ENCODE measurements at regions not wholly inside any gene's neighbourhood (a gene's known extent, or its start where the extent isn't known, plus 50 kb on each side); places are given as distances from the start of the nearest gene placed in this dataset.
A peak's percentile ranks its signal among the peaks of the same experiment; 100 is the strongest.
"Not testable (repeated sequence)": the region's sequence is repeated elsewhere in the genome, so short reads cannot be mapped to it uniquely, and the experiment has no call there.

GRCh38 chr4:141290771-141291170 is 70.1 kb downstream of the ZNF330 start:
- DNase-seq (ENCODE audit: low read depth), result no peak

GRCh38 chr4:141294306-141294705 is 73.6 kb downstream of the ZNF330 start:
- DNase-seq (ENCODE audit: low read depth), result no peak

GRCh38 chr4:141301216-141301615 is 80.5 kb downstream of the ZNF330 start:
- no peak for DNase-seq (ENCODE audit: low read depth)

GRCh38 chr4:141302924-141303323 is 82.2 kb downstream of the ZNF330 start:
- no peak for DNase-seq (ENCODE audit: low read depth)

GRCh38 chr4:141304346-141304745 is 83.7 kb downstream of the ZNF330 start:
- DNase-seq (ENCODE audit: low read depth), result no peak

GRCh38 chr4:141306331-141306730 is 85.6 kb downstream of the ZNF330 start:
- DNase-seq (ENCODE audit: low read depth), result no peak

- peak; percentile 35 for DNase-seq (ENCODE audit: low read depth)
These were observed 86.6 kb downstream of the ZNF330 start for GRCh38 chr4:141307241-141307689.

GRCh38 chr4:141309874-141310273 is 89.2 kb downstream of the ZNF330 start:
- DNase-seq (ENCODE audit: low read depth), result no peak

- DNase-seq (ENCODE audit: low read depth), result no peak
These were observed 90.8 kb downstream of the ZNF330 start for GRCh38 chr4:141311246-141312204.

GRCh38 chr4:141314627-141315026 is 93.9 kb downstream of the ZNF330 start:
- DNase-seq (ENCODE audit: low read depth), result no peak

- no peak for DNase-seq (ENCODE audit: low read depth)
These were observed 108.0 kb downstream of the ZNF330 start for GRCh38 chr4:141328560-141329173.

GRCh38 chr4:141329174-141329569 is 108.5 kb downstream of the ZNF330 start:
- DNase-seq (ENCODE audit: low read depth), result peak; percentile 66

- no peak for DNase-seq (ENCODE audit: low read depth)
These were observed 109.9 kb downstream of the ZNF330 start for GRCh38 chr4:141330616-141331015.

- DNase-seq (ENCODE audit: low read depth), result no peak
These were observed 111.1 kb downstream of the ZNF330 start for GRCh38 chr4:141331534-141332358.

GRCh38 chr4:141332359-141333181 is 111.9 kb downstream of the ZNF330 start:
- DNase-seq (ENCODE audit: low read depth), result not testable (repeated sequence)

- not testable (repeated sequence) for DNase-seq (ENCODE audit: low read depth)
These were observed 112.9 kb downstream of the ZNF330 start for GRCh38 chr4:141333456-141334230.

GRCh38 chr4:141335166-141335565 is 114.5 kb downstream of the ZNF330 start:
- DNase-seq (ENCODE audit: low read depth), result no peak

- DNase-seq (ENCODE audit: low read depth), result no peak
These were observed 117.5 kb downstream of the ZNF330 start for GRCh38 chr4:141338238-141338637.

- no peak for DNase-seq (ENCODE audit: low read depth)
These were observed 118.7 kb downstream of the ZNF330 start for GRCh38 chr4:141339391-141339790.

GRCh38 chr4:141339966-141340365 is 119.3 kb downstream of the ZNF330 start:
- no peak for DNase-seq (ENCODE audit: low read depth)

- no peak for DNase-seq (ENCODE audit: low read depth)
These were observed 119.8 kb downstream of the ZNF330 start for GRCh38 chr4:141340458-141340857.
